GM10248 (cell line): ENCODE measurements at regions not wholly inside any gene's neighbourhood (a gene's known extent, or its start where the extent isn't known, plus 50 kb on each side); places are given as distances from the start of the nearest gene placed in this dataset.
"Not testable (repeated sequence)": the region's sequence is repeated elsewhere in the genome, so short reads cannot be mapped to it uniquely, and the experiment has no call there.

Experiments
- CTCF ChIA-PET: fragments of 300-600 bp; sonication (Branson Sonifier 250); formaldehyde crosslinking; extraction: SDS; loops from one replicate; lab custom pipeline; 2021; ENCODE audit warnings: antibody characterized with exemption; lab: Yijun Ruan, JAX
- POLR2A ChIA-PET: fragments of 350-650 bp; sonication (Branson Sonifier 250); formaldehyde crosslinking; extraction: SDS; loops from one replicate; lab custom pipeline; 2020; ENCODE audit warnings: antibody characterized with exemption; lab: Yijun Ruan, JAX
- DNase-seq: peaks from one replicate; pipeline ENCODE4 v3.0.0; 2012; ENCODE audit errors: extremely low spot score
- TF ChIP-seq, protein P1 (sequence below): IDR thresholded peaks from 2 replicates; pipeline ENCODE4 v1.5.1; 2012; ENCODE audit warnings: mild to moderate bottlenecking, low read depth; ENCODE audit errors: extremely low read depth, missing control alignments, control extremely low read depth

DNA sequence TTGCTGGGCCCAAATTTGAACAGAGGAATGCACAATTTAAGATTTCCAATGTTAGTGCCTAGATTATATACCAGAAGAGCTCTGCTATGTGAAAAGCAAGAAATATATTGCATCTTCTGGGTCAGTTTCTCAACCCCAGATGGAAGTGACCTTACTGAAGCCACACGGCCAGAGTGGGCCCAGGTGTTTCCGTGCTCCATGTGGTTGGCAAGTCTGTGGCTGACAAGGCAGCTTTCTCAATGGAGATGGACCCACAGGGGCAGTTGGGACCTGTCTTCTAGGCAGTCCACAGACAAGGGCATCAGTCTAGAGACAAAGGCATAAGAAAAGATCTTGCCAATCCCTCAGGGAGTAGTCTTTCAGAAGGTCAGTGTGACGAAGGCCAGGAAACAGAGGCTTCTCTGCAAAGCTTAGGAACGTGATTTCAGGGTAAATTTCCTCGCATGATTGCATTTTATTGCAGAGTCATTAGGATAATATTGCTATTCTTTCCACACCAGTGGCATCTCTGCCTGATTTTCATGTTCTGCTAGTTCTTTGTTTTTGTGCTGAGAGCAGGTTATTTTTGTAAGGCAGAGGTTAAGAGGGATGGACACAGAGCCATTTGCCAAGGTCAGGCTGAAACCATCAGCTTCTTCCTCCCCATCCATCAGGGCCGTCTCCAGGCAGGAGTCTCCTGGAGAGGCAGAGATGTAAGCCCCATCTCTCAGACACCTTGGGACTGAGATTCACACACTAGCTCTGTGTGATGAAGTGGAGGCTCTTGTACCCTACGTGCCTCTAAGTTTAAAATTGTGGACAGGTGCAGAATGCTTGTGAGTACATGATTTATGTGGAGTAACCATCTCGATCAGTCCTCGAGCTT lies 202.1 kb downstream of the ANKRD30B start:
- no peak for DNase-seq
- ChIA-PET POLR2A (no interaction called here), CTCF (no interaction called here)
- TF ChIP-seq, protein P1, sequence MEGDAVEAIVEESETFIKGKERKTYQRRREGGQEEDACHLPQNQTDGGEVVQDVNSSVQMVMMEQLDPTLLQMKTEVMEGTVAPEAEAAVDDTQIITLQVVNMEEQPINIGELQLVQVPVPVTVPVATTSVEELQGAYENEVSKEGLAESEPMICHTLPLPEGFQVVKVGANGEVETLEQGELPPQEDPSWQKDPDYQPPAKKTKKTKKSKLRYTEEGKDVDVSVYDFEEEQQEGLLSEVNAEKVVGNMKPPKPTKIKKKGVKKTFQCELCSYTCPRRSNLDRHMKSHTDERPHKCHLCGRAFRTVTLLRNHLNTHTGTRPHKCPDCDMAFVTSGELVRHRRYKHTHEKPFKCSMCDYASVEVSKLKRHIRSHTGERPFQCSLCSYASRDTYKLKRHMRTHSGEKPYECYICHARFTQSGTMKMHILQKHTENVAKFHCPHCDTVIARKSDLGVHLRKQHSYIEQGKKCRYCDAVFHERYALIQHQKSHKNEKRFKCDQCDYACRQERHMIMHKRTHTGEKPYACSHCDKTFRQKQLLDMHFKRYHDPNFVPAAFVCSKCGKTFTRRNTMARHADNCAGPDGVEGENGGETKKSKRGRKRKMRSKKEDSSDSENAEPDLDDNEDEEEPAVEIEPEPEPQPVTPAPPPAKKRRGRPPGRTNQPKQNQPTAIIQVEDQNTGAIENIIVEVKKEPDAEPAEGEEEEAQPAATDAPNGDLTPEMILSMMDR = no peak

GRCh38 chr18:14952444-14953077 lies 204.6 kb downstream of the ANKRD30B start:
- CTCF ChIA-PET, DNase-seq, POLR2A ChIA-PET: not testable (repeated sequence)

- TF ChIP-seq, protein P1 = no peak
- POLR2A ChIA-PET = no interaction called here
- no peak for DNase-seq
- CTCF ChIA-PET = no interaction called here
These were observed 210.7 kb downstream of the ANKRD30B start for GRCh38 chr18:14958701-14959100.

- no peak for DNase-seq
- POLR2A ChIA-PET = no interaction called here
- TF ChIP-seq, protein P1 = no peak
- CTCF ChIA-PET = no interaction called here
These were observed 211.6 kb downstream of the ANKRD30B start for GRCh38 chr18:14959550-14959949.

- no peak for DNase-seq
- ChIA-PET POLR2A (no interaction called here), CTCF (no interaction called here)
- TF ChIP-seq, protein P1 = no peak
These were observed 214.0 kb downstream of the ANKRD30B start for GRCh38 chr18:14961991-14962390.

GRCh38 chr18:14962626-14963025 lies 214.7 kb downstream of the ANKRD30B start:
- TF ChIP-seq, protein P1 = no peak
- CTCF ChIA-PET = no interaction called here
- POLR2A ChIA-PET = no interaction called here
- no peak for DNase-seq

- ChIA-PET POLR2A (no interaction called here), CTCF (no interaction called here)
- TF ChIP-seq, protein P1 = no peak
- DNase-seq = no peak
These were observed 215.3 kb downstream of the ANKRD30B start for GRCh38 chr18:14963246-14963645.
